ENCODE measurements at regions not wholly inside any gene's neighbourhood (a gene's known extent, or its start where the extent isn't known, plus 50 kb on each side); places are given as distances from the start of the nearest gene placed in this dataset.
A peak's percentile ranks its signal among the peaks of the same experiment; 100 is the strongest.
"Not testable (repeated sequence)": the region's sequence is repeated elsewhere in the genome, so short reads cannot be mapped to it uniquely, and the experiment has no call there.

DNA sequence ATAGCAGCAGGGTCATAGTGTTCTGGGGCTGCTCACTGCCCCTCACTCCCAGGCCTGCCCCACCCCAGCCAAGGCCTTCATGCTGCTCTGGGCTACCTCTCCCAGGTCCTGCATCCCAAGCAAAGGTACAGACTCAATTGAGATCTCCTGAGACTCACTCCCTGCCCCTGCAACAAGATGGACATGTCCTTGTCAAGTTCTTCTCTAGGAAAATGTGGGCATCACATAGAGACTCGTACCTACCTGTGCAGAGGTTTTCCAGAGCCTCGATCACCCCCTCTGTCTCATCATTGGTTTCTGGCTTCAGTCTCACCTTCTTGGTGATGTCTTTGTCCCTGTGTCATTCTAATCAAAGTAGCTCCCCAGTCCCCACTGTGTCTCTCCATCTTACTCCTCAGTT lies 71.8 kb upstream of the UCN3 start:
- Mint-ChIP-seq H3K4me1 (peaks cover 75% of the 10 kb centered on the region), H3K4me3 (peak overlapping the region; percentile 81 to 89), H3K27ac (peak overlapping the region; percentile 89 to 98)
- ATAC-seq, H3K27me3 Mint-ChIP-seq, H3K9me3 Mint-ChIP-seq: not testable (repeated sequence)
- DNase-seq = peak in 1 of 2 donors; percentile 22

DNA sequence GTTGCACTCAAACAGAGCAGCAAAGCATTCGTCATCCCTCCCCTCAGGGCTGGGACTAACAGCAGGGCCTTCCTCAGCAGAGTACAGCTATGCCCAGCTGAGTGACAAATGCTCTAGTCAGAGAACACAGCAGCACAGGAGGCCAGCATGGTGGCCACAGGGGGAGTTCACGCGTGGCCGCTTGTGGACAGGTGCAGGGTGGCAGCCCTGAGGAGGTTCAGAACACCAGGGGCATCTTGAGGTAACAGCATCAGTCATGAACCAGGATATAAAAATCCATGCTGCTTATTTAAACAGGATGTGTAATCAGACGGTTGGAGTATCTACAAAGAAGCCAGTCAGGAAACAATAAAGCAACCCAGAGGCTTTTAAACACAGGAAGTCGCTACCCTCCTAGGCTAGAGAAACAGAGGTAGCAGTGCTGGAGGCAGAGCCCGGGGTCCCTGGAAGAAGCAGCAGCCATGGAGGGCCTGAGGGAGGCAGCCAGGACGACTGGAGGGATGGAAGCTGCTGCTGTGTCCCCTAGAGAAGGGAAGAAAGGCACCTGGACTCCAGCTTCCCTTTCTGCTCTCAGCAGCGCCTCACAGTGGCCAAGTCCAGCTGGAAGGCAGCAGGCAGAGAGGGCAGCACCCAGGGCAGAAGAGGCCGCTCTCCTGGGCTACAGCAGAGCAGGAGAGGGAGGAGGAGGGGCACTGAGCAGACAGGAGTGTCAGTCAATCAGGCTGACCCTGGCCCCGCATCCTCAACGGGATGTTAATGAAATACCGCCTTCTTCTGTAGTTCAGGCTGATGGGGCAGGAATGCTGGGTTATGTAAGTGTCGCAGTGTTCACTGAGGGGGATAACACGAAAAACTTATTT lies 70.8 kb upstream of the UCN3 start:
- H3K4me1 Mint-ChIP-seq = peaks cover 80% of the 10 kb centered on the region

DNA sequence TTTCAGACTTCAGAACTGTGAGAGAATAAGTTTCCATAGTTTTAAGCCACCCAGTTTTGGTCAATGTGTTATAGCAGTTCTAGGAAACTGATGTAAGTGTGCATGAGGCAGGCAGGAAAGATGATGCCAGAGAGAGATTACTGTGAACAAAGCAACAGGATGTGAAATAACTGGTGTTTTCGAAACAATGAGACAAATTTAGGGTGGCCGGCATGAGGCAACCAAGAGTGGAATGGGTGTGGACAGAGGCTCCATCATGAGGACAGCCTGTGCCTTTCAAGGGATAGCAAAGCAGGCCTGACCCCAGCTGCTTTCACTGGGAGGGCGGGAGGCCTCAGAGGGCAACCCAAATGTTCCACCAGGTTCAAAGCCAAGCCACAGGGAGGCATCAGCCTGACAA lies 67.3 kb upstream of the UCN3 start:
- ATAC-seq = peak; percentile 77
- H3K4me3 Mint-ChIP-seq = peak overlapping the region; percentile 62 to 79
- peak overlapping the region; percentile 99 for H3K27ac Mint-ChIP-seq
- no peaks in the 10 kb centered on the region for H3K27me3 Mint-ChIP-seq
- peaks cover 62% of the 10 kb centered on the region for H3K4me1 Mint-ChIP-seq
- peak; percentile 39 to 68 for DNase-seq
- peaks cover 0 to 5% of the 10 kb centered on the region in 2 donors for H3K9me3 Mint-ChIP-seq

More for the DNA sequence above, 70.8 kb upstream of the UCN3 start:
- Mint-ChIP-seq H3K27ac (peak overlapping the region; percentile 89 to 98), H3K9me3 (peaks cover 3 to 5% of the 10 kb centered on the region in 2 donors), H3K4me3 (peak overlapping the region; percentile 81 to 89), H3K27me3 (no peaks in the 10 kb centered on the region)
- peak; percentile 62 to 81 for DNase-seq
- peak; percentile 71 for ATAC-seq

DNA sequence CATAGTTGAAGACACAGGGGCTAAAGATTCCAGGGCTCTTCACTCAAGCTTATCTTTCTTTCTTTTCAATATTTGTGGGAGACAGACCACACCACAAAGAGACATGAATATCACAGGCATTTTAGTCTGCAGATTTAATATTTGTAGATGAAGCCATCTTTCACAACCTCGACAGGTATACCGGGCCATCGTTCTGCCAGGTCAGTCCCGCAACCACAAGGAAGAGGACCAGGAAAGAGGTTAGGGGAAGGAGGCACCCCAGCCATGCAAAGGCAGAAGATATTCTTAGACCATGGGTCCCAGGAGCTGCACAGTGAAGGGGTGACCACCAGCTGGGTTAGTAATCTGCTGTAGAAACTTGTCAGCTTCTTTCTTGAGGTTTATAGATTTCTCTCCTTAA lies 66.8 kb upstream of the UCN3 start:
- DNase-seq = no peak
- H3K4me3 Mint-ChIP-seq = peak overlapping the region in 1 of 2 donors; percentile 79
- H3K9me3 Mint-ChIP-seq = peaks cover 0 to 5% of the 10 kb centered on the region in 2 donors
- H3K27ac Mint-ChIP-seq = peak overlapping the region; percentile 99
- peaks cover 57% of the 10 kb centered on the region for H3K4me1 Mint-ChIP-seq
- H3K27me3 Mint-ChIP-seq = no peaks in the 10 kb centered on the region
- no peak for ATAC-seq

DNA sequence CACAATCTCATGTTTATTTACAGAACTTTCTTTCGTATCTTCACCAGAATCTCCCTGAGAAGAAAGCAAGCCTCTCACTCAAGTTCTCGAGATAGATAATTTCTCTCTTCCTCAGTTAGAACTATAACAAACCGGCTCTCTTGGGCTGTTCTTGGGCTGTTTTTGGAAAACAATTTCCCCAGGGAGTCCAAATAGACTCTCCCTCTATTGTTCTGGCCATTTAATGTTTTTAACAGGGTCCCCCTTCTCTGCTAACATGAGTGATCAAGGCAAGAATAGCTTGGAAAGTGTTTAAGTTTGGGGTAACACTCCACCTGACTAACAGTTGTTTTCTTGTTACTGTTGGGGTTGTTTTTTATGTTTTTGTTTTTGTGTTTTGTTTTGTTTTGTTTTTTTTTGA lies 64.8 kb upstream of the UCN3 start:
- Mint-ChIP-seq H3K4me3 (no peak overlapping the region), H3K9me3 (peaks cover 9 to 20% of the 10 kb centered on the region in 2 donors), H3K27ac (no peak overlapping the region), H3K27me3 (no peaks in the 10 kb centered on the region), H3K4me1 (peaks cover 41% of the 10 kb centered on the region)
- no peak for DNase-seq
- no peak for ATAC-seq

DNA sequence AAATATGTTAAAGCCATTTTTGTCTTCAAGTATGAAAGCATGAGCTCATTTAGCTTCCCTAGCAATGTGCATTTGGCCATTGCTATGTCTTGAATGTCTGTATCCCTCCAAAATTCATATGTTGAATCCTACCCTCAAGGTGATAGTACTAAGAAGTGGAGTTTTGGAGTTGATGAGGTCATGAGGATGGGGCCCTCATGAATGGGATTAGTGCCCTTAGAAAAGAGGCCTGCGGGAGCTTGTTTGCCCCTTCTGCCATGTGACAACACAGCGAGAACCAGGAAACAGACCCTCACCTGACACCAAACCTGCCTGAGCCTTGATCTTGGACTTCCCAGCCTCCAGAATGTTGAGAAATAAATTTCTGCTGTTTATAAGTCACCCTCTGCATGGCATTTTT lies 61.3 kb upstream of the UCN3 start:
- ATAC-seq = no peak
- DNase-seq = no peak
- Mint-ChIP-seq H3K4me1 (peaks cover 7% of the 10 kb centered on the region), H3K27ac (no peak overlapping the region), H3K9me3 (peaks cover 9 to 15% of the 10 kb centered on the region in 2 donors), H3K27me3 (no peaks in the 10 kb centered on the region), H3K4me3 (no peak overlapping the region)

DNA sequence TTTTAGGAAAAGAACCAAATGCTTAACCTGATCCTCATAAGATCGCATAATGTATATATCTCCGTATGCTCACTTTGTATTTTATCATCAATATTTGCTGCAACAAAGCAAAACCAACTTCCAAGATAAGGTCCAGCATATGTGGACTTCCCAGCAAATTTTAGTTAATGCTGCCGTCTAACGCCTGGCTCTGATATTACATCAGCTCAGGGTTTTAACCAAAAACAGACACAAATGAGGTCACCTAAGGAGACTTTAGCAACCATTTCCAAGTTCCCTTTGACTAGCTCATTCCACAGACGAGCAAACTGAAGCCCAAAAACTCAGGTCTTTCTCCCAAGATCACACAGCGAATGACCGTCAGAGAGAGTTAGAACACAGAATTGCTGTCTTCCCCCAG lies 59.4 kb upstream of the UCN3 start:
- Mint-ChIP-seq H3K4me3 (no peak overlapping the region), H3K27me3 (no peaks in the 10 kb centered on the region), H3K4me1 (no peaks in the 10 kb centered on the region), H3K9me3 (peaks cover 9 to 15% of the 10 kb centered on the region in 2 donors), H3K27ac (no peak overlapping the region)
- no peak for ATAC-seq
- no peak for DNase-seq

DNA sequence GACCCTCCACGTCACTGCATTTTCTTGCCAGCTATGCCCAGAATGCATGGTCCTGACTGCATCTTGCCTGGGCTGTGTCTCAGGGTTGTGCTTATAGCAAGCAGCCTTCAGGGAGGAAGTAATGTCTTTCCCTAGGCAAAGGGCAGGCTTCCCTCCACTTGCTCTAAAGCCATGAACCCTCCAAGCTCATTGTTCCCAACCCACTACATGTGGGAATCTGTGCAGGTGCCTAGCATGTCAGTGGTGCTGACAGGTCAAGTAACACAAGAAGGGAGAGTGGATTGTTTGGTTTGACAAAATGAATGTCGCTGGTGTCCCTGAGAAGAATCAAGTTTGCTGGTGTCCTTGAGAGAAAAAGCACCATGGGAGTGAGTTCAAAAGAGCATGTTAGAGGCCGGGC lies 53.9 kb upstream of the UCN3 start:
- DNase-seq (no peak), ATAC-seq (no peak)
- H3K4me1 Mint-ChIP-seq = peaks cover 16% of the 10 kb centered on the region
- no peak overlapping the region for H3K4me3 Mint-ChIP-seq
- no peaks in the 10 kb centered on the region for H3K9me3 Mint-ChIP-seq
- peak overlapping the region in 1 of 2 donors; percentile 0 for H3K27ac Mint-ChIP-seq
- no peaks in the 10 kb centered on the region for H3K27me3 Mint-ChIP-seq

DNA sequence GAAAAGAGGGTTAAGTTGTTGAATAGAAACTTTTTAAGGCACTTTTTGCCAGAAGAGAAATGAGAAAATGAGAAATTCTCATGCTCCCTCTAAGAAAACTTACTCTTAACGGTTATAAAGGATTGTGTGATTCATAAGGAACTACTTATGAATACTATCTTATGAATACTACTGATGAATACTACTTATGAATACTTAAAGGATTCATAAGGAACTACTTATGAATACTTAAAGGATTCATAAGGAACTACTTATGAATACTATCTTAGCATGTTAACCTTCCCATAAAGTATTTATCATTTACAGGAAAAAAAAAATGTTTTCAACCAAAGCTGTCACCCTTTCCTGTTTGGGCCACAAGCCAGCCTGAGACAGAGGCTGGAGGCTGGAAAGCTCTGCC lies 53.1 kb upstream of the UCN3 start:
- ATAC-seq (no peak), DNase-seq (no peak)
- Mint-ChIP-seq H3K4me1 (peaks cover 23% of the 10 kb centered on the region), H3K27ac (no peak overlapping the region), H3K27me3 (no peaks in the 10 kb centered on the region), H3K9me3 (no peaks in the 10 kb centered on the region), H3K4me3 (no peak overlapping the region)

DNA sequence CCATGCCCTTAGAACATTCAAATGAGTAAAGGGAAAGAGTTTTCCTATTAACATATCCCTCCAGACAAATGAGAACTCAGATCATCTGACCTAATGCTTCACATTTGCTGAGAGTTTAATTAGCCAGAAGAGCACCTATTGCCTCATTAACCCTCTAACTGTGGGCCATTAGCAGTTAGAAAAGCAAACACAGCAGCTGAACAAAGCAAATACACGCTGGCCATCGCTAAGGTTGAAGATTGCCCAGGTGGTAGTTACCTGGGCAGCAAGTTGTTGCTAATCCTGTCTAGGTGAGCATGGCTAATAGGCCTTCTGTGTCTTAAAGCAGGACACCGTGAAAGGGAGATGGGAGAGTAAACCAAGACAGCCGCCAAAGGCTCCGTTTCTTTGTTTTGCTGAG lies 49.9 kb upstream of the UCN3 start:
- H3K27me3 Mint-ChIP-seq = no peaks in the 10 kb centered on the region
- H3K4me1 Mint-ChIP-seq = peaks cover 55% of the 10 kb centered on the region
- H3K9me3 Mint-ChIP-seq = no peaks in the 10 kb centered on the region
- DNase-seq (no peak), ATAC-seq (no peak)
- no peak overlapping the region for H3K4me3 Mint-ChIP-seq
- peak overlapping the region in 1 of 2 donors; percentile 75 for H3K27ac Mint-ChIP-seq

All from stimulated activated naive CD8-positive, alpha-beta T cell treated with anti-CD3 and anti-CD28 coated beads, Interleukin-15, amount 100 ng/mL, for 72 hours (primary cell).